CD4-positive, alpha-beta T cell treated with Interleukin-4 for 1 hour (primary cell): ENCODE measurements at regions not wholly inside any gene's neighbourhood (a gene's known extent, or its start where the extent isn't known, plus 50 kb on each side); places are given as distances from the start of the nearest gene placed in this dataset.

Experiments
- DNase-seq, 2 donors: peaks; one replicate each; pipeline ENCODE4 v3.0.0-alpha.2; 2020 to 2022

GRCh38 chr2:158732573-158733429 lies 62.3 kb upstream of the DAPL1 start:
- no peak for DNase-seq

GRCh38 chr2:158733430-158733755 lies 61.7 kb upstream of the DAPL1 start:
- DNase-seq, result no peak

- DNase-seq, result no peak
Measured at GRCh38 chr2:158734442-158734841, 60.7 kb upstream of the DAPL1 start.

GRCh38 chr2:158735822-158736580 lies 59.1 kb upstream of the DAPL1 start:
- no peak for DNase-seq

- no peak for DNase-seq
Measured at GRCh38 chr2:158738363-158738762, 56.8 kb upstream of the DAPL1 start.

- no peak for DNase-seq
Measured at GRCh38 chr2:158740127-158740526, 55.0 kb upstream of the DAPL1 start.

- no peak for DNase-seq
Measured at GRCh38 chr2:158740621-158741020, 54.5 kb upstream of the DAPL1 start.

GRCh38 chr2:158741625-158742024 lies 53.5 kb upstream of the DAPL1 start:
- no peak for DNase-seq

- DNase-seq, result no peak
Measured at GRCh38 chr2:158742536-158742935, 52.6 kb upstream of the DAPL1 start.

GRCh38 chr2:158743466-158743865 lies 51.7 kb upstream of the DAPL1 start:
- DNase-seq, result no peak

- DNase-seq, result no peak
Measured at GRCh38 chr2:158743879-158744278, 51.2 kb upstream of the DAPL1 start.

GRCh38 chr2:158745067-158745865 lies 49.9 kb upstream of the DAPL1 start:
- DNase-seq, result peak in 1 of 2 donors; percentile 29
